Fibroblast of mammary gland (primary cell): ENCODE measurements at regions not wholly inside any gene's neighbourhood (a gene's known extent, or its start where the extent isn't known, plus 50 kb on each side); places are given as distances from the start of the nearest gene placed in this dataset.

Source experiments
- DNase-seq: peaks from one replicate; pipeline ENCODE4 v3.0.0-alpha.2; 2010; ENCODE audit warnings: low read depth
- H3K4me3 ChIP-seq: 2 replicates; pipeline ENCODE4 v1.5.1; 2011; ENCODE audit warnings: low read depth, mild to moderate bottlenecking, low read length, moderate library complexity; ENCODE audit not compliant: control insufficient read depth
- CTCF ChIP-seq: conservative IDR thresholded peaks from 2 replicates; pipeline ENCODE4 v1.5.1; 2011; ENCODE audit warnings: low read depth, low read length, inconsistent platforms; ENCODE audit not compliant: control insufficient read depth, insufficient read depth

GRCh38 chr17:33525186-33525585 lies 232.1 kb upstream of the ASIC2 start:
- TF ChIP-seq CTCF: no peak
- H3K4me3 ChIP-seq: no peak overlapping the region
- no peak for DNase-seq

- H3K4me3 ChIP-seq: no peak overlapping the region
- DNase-seq: no peak
- no peak for TF ChIP-seq CTCF
Observed at GRCh38 chr17:33526717-33527116, 233.6 kb upstream of the ASIC2 start.

- no peak overlapping the region for H3K4me3 ChIP-seq
- TF ChIP-seq CTCF: no peak
- no peak for DNase-seq
Observed at GRCh38 chr17:33527290-33527689, 234.2 kb upstream of the ASIC2 start.

- TF ChIP-seq CTCF: no peak
- no peak for DNase-seq
- H3K4me3 ChIP-seq: no peak overlapping the region
Observed at GRCh38 chr17:33528846-33529245, 235.8 kb upstream of the ASIC2 start.

GRCh38 chr17:33529816-33530215 lies 236.7 kb upstream of the ASIC2 start:
- DNase-seq: no peak
- no peak for TF ChIP-seq CTCF
- no peak overlapping the region for H3K4me3 ChIP-seq

GRCh38 chr17:33531311-33531710 lies 238.2 kb upstream of the ASIC2 start:
- no peak for DNase-seq
- no peak for TF ChIP-seq CTCF
- H3K4me3 ChIP-seq: no peak overlapping the region

- no peak for DNase-seq
- TF ChIP-seq CTCF: no peak
- H3K4me3 ChIP-seq: no peak overlapping the region
Observed at GRCh38 chr17:33534087-33534486, 241.0 kb upstream of the ASIC2 start.
